Uterus (tissue), 2 donors: ENCODE measurements at regions not wholly inside any gene's neighbourhood (a gene's known extent, or its start where the extent isn't known, plus 50 kb on each side); places are given as distances from the start of the nearest gene placed in this dataset.

Experiments
- CTCF ChIP-seq, 4 experiments: fragments of 200-600 bp in 2 of 4; fragments of 450-650 bp in 2 of 4; sonication (generic) in 2 of 4; IDR thresholded peaks; one replicate each; pipeline ENCODE4 v1.5.1; 2016 to 2019; ENCODE audit warnings: antibody characterized with exemption in 4 of 4, mild to moderate bottlenecking in 2 of 4, moderate library complexity in 1 of 4
- POLR2A ChIP-seq, 2 donors: fragments of 450-650 bp; IDR thresholded peaks; one replicate each; pipeline ENCODE4 v1.6.1; 2016; ENCODE audit warnings: antibody characterized with exemption in 2 of 2, mild to moderate bottlenecking in 1 of 2, moderate library complexity in 1 of 2

- TF ChIP-seq CTCF (IDR thresholded peaks at IDR 0.05) (no peak), POLR2A (IDR thresholded peaks at IDR 0.05) (no peak)
Observed at GRCh38 chr1:188070848-188071247, 1242.1 kb downstream of the PLA2G4A start.
